Esophagus squamous epithelium (tissue), 4 donors: ENCODE measurements at regions not wholly inside any gene's neighbourhood (a gene's known extent, or its start where the extent isn't known, plus 50 kb on each side); places are given as distances from the start of the nearest gene placed in this dataset.

Source experiments
- POLR2A ChIP-seq, 4 donors: fragments of 450-650 bp; IDR thresholded peaks; one replicate each; pipeline ENCODE4 v1.6.1; 2017; ENCODE audit warnings: antibody characterized with exemption in 4 of 4, mild to moderate bottlenecking in 4 of 4, moderate library complexity in 3 of 4
- TF ChIP-seq, protein P1 (sequence below), 6 experiments: fragments of 450-650 bp in 4 of 6; fragments of 200-600 bp in 2 of 6; sonication (generic) in 2 of 6; IDR thresholded peaks; one replicate each; pipeline ENCODE4 v1.5.1; 2016 to 2019; ENCODE audit warnings: antibody characterized with exemption in 6 of 6, mild to moderate bottlenecking in 4 of 6, moderate library complexity in 4 of 6

DNA sequence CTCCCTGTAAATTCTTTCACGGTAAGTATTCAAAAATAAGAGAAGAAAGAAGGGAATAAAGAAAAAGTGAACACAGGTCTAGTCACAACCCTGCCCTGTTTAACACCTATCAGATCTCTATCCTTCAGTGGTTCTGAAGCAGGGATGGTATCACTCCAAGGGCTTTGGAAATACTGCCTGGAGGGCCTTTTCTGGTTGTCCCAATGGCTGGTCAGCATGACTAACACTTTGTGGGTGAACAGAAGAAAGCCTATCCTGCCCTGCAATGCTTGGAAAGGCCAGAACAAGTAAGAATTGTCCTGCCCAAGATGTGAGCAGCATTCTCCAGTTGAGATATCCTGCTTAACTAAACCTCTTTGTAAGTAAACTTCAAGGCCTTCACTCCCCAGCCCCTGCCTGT is 124.9 kb downstream of the TMEM167A start:
- TF ChIP-seq, protein P1, sequence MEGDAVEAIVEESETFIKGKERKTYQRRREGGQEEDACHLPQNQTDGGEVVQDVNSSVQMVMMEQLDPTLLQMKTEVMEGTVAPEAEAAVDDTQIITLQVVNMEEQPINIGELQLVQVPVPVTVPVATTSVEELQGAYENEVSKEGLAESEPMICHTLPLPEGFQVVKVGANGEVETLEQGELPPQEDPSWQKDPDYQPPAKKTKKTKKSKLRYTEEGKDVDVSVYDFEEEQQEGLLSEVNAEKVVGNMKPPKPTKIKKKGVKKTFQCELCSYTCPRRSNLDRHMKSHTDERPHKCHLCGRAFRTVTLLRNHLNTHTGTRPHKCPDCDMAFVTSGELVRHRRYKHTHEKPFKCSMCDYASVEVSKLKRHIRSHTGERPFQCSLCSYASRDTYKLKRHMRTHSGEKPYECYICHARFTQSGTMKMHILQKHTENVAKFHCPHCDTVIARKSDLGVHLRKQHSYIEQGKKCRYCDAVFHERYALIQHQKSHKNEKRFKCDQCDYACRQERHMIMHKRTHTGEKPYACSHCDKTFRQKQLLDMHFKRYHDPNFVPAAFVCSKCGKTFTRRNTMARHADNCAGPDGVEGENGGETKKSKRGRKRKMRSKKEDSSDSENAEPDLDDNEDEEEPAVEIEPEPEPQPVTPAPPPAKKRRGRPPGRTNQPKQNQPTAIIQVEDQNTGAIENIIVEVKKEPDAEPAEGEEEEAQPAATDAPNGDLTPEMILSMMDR (IDR thresholded peaks at IDR 0.05), result no peak
- no peak for TF ChIP-seq POLR2A (IDR thresholded peaks at IDR 0.05)
